ENCODE measurements at regions not wholly inside any gene's neighbourhood (a gene's known extent, or its start where the extent isn't known, plus 50 kb on each side); places are given as distances from the start of the nearest gene placed in this dataset.

DNA sequence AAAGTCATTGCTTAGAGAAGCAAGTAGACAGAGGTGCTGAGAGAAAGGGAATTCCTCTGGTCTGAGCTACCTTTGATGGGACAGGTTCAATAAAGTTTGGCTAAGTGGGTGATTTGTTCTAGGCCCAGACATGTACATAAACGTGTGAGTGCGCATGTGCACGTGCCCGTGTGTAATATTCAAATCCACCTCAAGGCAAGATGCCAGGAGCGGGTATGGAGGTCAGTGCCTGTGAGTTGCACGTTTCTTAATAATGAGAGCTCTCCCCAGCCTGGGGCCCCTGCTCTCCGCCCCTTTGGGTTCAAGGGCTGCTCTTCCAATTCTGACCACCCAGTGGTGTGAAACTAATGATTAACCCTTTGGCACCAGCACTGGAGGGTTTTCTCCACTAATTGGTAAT, 53.8 kb upstream of the LMO4 start:
- DNase-seq (ENCODE audit: low spot score) = no peak

DNA sequence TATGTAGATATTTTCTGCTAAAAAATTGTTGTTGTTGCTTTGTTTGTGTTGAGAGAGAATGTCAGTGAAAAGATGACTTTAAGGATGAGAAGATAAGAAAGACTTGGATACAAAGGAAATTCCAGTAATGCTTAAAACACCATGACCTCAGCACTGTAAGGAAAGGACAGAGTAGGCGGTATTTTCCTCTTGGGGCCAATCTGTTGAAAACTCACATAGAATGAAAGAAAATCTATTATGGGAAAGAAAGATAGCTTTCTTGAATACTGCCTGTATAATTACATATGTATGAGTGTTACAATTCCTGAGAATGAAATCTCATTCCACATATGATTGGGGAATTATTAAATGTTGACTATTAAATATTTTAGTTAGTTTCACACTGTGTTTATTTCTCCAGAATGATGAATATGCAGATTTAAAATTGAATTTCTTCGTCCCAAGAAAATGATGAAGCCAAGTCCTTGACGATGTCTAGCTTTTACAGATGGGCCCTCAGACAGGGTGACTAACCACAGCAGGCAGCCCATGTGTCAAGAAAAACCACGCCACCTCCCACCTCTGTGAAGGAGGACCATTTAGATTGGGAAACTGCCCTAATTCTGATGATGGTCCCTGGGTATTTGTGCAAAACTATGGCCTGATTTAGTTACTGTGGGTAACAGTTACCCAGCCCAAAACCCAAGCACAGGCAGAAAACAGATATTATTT, 49.7 kb upstream of the LMO4 start:
- no peak for DNase-seq (ENCODE audit: low spot score)
